Large intestine (tissue), 3 donors: ENCODE measurements at regions not wholly inside any gene's neighbourhood (a gene's known extent, or its start where the extent isn't known, plus 50 kb on each side); places are given as distances from the start of the nearest gene placed in this dataset.
A peak's percentile ranks its signal among the peaks of the same experiment; 100 is the strongest.

ENCODE experiments used
- DNase-seq, 2 donors: peaks; one replicate each; pipeline versions ENCODE4 v3.0.0 to v3.0.0-alpha.2; 2013
- H3K27ac ChIP-seq: one replicate; pipeline ENCODE4 v1.5.1; 2013; ENCODE audit warnings: low read length
- H3K27me3 ChIP-seq: 2 replicates; pipeline ENCODE4 v1.6.1; 2013; ENCODE audit warnings: low read length; ENCODE audit not compliant: control insufficient read depth, insufficient read depth
- H3K36me3 ChIP-seq: 2 replicates; pipeline ENCODE4 v1.6.1; 2013; ENCODE audit warnings: low read length; ENCODE audit not compliant: control insufficient read depth, insufficient read depth
- H3K4me1 ChIP-seq: one replicate; pipeline ENCODE4 v1.6.1; 2013; ENCODE audit warnings: low read length; ENCODE audit not compliant: control insufficient read depth, insufficient read depth
- H3K4me3 ChIP-seq: one replicate; pipeline ENCODE4 v1.5.1; 2013; ENCODE audit warnings: low read length
- H3K9me3 ChIP-seq: one replicate; pipeline ENCODE4 v1.6.1; 2013; ENCODE audit warnings: mild to moderate bottlenecking, low read depth, low read length, moderate library complexity; ENCODE audit not compliant: control insufficient read depth
- WGBS: methylation state at CpG from one replicate; pipeline ENCODE4 v1.1.5; 2013; ENCODE audit warnings: low lambda C conversion rate; ENCODE audit not compliant: insufficient coverage; 5-methylcytosine and 5-hydroxymethylcytosine counted together

DNA sequence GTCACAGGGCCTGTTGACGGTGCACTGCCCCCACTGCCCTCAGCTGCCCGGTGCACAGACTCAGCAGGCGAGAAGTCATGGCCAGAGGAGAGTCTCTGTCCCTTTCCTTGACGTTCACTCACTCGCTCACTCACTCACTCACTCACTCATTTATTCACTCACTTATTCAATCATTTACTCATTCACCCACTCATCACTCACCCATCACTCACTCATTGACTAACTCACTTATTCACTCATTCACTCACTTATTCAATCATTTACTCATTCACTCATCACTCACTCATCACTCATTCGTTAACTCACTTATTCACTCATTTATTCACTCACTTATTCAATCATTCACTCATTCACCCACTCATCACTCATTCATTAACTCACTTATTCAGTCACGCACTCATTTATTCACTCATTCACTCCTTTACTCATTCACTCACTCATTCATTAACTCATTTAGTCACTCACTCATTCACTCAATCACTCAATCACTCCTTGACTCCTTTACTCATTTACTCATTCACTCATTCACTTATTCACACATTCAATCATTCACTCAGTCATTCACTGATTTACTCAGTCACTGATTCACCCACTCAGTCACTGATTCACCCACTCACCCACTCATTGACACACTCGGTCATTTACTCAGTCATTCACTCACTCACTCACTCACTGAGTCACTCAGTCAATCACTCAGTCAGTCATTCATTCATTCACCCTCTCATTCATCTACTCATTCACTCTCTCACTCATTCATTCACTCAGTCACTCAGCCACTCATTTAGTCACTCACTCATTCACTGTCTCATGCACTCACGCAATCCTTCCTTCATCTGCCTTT is 1193.5 kb downstream of the BRD1 start:
- Histone ChIP-seq H3K9me3 (no peaks in the 10 kb centered on the region), H3K27ac (no peak overlapping the region), H3K36me3 (no peaks in the 10 kb centered on the region), H3K27me3 (no peaks in the 10 kb centered on the region), H3K4me3 (no peak overlapping the region), H3K4me1 (no peaks in the 10 kb centered on the region)
- WGBS: 80% methylated on average over 5 of the region's 9 CpGs
- no peak for DNase-seq

DNA sequence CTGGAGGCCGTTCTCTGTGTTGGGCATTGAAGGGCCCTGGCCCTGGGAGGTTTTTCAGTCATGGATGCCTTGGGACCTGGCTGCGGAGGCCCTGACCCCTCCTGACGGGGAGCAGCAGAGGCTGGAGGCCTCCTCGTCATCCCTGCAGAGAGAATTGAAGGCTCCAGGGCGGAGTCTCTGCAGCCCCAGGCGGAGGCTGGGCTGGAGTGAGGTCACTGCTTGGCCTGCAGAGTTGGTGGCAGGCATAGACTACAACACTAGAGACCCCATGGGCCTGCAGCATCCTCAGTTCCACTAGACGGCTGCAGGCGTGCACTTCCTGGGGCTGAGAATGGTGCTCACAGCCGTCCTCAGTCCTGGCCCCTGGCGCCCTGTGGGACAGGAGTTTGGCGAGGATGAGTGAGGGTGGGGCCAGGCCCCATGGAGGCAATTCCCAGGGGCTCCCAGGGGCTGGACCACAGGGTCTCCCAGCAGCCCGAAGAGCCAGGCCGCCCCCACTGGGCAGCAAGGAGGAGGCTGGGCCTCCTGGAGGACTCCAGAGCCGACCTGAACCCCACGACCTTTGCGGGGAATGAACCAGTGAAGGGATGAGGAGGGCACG is 1194.9 kb downstream of the BRD1 start:
- no CpG with 5 or more reads among the region's 17 CpGs for WGBS
- no peak for DNase-seq

DNA sequence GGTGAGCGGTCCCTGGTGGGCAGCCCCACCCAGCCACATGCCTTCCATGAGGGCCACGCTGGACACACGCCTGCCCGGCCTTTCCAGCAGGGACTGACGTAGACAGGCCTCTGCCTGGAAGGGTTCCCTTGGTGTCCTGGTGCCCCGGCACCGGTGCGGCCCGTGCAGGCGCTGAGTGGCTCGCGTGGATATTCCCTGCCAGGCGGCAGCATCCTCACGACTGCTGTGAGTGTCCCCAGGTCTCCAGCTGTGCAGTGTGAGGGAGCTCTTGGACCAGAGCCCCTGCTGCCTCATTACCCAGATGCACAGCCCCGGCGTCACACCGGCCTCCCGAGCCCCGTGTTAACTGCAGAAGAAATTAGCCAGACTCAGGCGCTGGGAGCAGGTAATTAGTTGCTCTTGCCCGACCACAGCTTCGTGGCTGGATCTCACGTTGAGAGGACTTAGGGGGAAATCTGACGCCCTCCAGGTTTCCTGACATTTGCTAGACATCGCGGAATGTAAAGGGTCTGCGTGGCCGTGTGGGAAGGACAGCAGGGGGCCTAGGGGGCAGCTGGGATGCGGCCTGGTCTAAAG is 1196.3 kb downstream of the BRD1 start:
- no peaks in the 10 kb centered on the region for H3K36me3 ChIP-seq
- H3K27me3 ChIP-seq: no peaks in the 10 kb centered on the region
- H3K9me3 ChIP-seq: no peaks in the 10 kb centered on the region
- no CpG with 5 or more reads among the region's 29 CpGs for WGBS
- H3K4me3 ChIP-seq: no peak overlapping the region
- DNase-seq: no peak
- H3K4me1 ChIP-seq: no peaks in the 10 kb centered on the region
- H3K27ac ChIP-seq: no peak overlapping the region

More for the DNA sequence above, 1194.9 kb downstream of the BRD1 start:
- no peak overlapping the region for H3K4me3 ChIP-seq
- H3K27me3 ChIP-seq: no peaks in the 10 kb centered on the region
- no peak overlapping the region for H3K27ac ChIP-seq
- no peaks in the 10 kb centered on the region for H3K36me3 ChIP-seq
- H3K4me1 ChIP-seq: no peaks in the 10 kb centered on the region
- H3K9me3 ChIP-seq: no peaks in the 10 kb centered on the region

DNA sequence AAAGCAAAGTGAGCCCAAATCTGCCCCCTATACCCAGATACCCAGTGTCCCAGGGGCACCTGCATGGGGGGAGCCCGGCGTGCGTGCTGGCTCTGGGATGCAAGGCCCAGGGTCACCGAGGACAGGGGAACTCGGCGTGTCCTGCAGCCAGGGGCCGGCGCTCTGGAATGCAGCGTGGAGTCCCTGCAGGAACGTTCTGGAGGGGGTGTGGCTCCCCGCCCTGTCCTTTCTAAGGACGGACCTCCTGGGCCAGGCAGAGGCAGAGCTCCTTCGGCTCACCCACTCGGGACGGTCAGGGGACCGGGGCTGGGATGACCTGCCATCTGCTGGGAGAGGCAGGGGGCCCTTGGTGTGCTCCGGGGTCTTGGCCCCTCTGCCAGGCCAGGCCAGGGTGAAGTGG is 1196.8 kb downstream of the BRD1 start:
- Histone ChIP-seq H3K36me3 (no peaks in the 10 kb centered on the region), H3K27me3 (no peaks in the 10 kb centered on the region), H3K4me3 (no peak overlapping the region), H3K9me3 (no peaks in the 10 kb centered on the region), H3K4me1 (no peaks in the 10 kb centered on the region), H3K27ac (no peak overlapping the region)
- WGBS: no CpG with 5 or more reads among the region's 17 CpGs
- DNase-seq: no peak

GRCh38 chr22:48630433-48630754 is 1197.3 kb downstream of the BRD1 start:
- no peak for DNase-seq
- no peaks in the 10 kb centered on the region for H3K27me3 ChIP-seq
- no peaks in the 10 kb centered on the region for H3K9me3 ChIP-seq
- no peaks in the 10 kb centered on the region for H3K4me1 ChIP-seq
- H3K27ac ChIP-seq: no peak overlapping the region
- H3K4me3 ChIP-seq: no peak overlapping the region
- no peaks in the 10 kb centered on the region for H3K36me3 ChIP-seq
- no CpG with 5 or more reads among the region's 19 CpGs for WGBS

DNA sequence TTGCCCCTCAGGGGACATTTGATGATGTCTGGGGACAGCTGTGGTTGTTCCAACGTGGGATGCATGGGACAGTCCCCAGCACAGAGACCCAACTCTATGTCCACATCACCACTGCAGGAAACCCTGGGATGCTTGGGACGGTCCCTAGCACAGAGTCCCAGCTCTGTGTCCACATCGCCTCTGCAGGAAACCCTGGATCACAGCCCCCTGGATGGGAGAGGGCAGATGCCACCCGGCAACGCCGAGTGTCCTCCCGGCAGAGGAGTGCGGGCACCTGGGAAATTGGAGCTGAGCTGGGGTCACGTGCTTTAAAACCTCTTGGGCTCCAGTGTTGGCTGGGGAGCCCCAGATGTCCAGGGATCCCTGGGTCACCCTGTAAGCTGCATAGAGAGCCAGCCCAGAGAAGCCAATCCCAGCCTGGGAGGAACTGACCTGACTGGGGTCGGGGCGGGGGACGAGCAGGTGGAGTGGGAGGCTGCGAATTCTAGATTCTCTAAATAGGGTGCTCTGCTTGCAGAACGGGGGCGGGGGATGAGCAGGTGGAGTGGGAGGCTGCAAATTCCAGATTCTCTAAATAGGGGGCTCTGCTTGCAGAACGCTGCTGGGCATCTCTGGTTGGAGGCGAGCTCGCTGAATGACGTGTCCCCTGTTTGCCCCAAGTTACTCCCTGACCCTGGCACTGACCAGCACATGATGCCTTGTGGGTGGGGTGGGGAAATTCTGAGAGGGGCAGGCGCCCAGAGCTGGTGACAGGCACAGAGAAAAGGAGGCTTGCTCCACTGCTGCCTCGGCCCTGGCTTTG is 1197.8 kb downstream of the BRD1 start:
- no peaks in the 10 kb centered on the region for H3K36me3 ChIP-seq
- DNase-seq: no peak
- no CpG with 5 or more reads among the region's 21 CpGs for WGBS

GRCh38 chr22:48628891-48629543 is 1198.7 kb downstream of the BRD1 start:
- Histone ChIP-seq H3K36me3 (no peaks in the 10 kb centered on the region), H3K4me3 (no peak overlapping the region), H3K27me3 (no peaks in the 10 kb centered on the region), H3K27ac (no peak overlapping the region), H3K4me1 (no peaks in the 10 kb centered on the region), H3K9me3 (no peaks in the 10 kb centered on the region)
- DNase-seq: no peak
- no CpG with 5 or more reads among the region's 23 CpGs for WGBS

More for the DNA sequence above, 1197.8 kb downstream of the BRD1 start:
- Histone ChIP-seq H3K27ac (no peak overlapping the region), H3K9me3 (no peaks in the 10 kb centered on the region), H3K27me3 (no peaks in the 10 kb centered on the region), H3K4me1 (no peaks in the 10 kb centered on the region), H3K4me3 (no peak overlapping the region)

DNA sequence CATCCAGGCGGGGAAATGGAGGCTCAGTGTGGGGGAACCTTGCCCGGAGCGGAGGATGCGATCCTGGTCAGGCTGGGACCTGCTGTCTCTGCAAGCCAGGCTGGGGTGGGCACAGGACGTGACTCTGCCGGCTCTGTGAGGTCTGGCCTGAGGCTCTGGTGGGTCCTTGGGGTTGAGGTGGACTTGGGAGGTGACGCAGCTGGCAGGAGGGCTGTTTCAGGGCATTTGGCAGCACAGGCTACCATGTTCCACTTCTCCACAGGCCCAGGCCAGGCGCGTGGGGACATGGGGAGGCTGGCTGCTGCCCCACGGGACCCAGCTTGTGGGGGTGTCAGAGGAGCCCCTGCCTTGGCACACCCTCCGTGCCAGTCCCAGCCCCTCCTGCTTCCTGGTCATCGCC is 1199.7 kb downstream of the BRD1 start:
- no peaks in the 10 kb centered on the region for H3K9me3 ChIP-seq
- DNase-seq: no peak
- no peaks in the 10 kb centered on the region for H3K4me1 ChIP-seq
- no CpG with 5 or more reads among the region's 12 CpGs for WGBS
- H3K27me3 ChIP-seq: no peaks in the 10 kb centered on the region
- H3K36me3 ChIP-seq: no peaks in the 10 kb centered on the region
- H3K27ac ChIP-seq: no peak overlapping the region
- H3K4me3 ChIP-seq: no peak overlapping the region

- DNase-seq: peak in 1 of 2 donors; percentile 16
- Histone ChIP-seq H3K4me1 (no peaks in the 10 kb centered on the region), H3K4me3 (no peak overlapping the region), H3K9me3 (no peaks in the 10 kb centered on the region), H3K27me3 (no peaks in the 10 kb centered on the region), H3K36me3 (no peaks in the 10 kb centered on the region), H3K27ac (no peak overlapping the region)
- no CpG with 5 or more reads among the region's 17 CpGs for WGBS
These were observed 1200.5 kb downstream of the BRD1 start for GRCh38 chr22:48627203-48627602.

DNA sequence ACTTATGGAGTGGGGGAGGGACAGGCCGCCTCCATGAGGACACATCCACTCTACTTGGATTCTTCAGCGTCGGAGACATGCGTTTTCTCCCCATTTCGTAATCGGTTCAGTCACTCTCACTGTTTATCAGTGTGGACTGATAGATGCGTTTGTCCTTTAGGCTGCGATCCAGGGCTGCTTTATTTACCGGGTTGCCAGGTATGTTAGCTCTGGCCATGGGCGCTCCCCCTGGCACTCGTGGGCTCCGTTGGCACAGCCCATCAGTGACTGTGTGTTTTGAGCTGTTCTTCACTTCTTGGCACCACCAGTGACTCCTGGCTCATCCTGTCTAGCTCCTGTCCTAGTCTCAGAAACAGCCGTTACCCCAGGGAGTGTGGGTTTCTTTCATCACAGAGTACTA is 1203.3 kb downstream of the BRD1 start:
- no peaks in the 10 kb centered on the region for H3K36me3 ChIP-seq
- WGBS: 77% methylated on average over 5 of the region's 13 CpGs
- DNase-seq: no peak
- no peaks in the 10 kb centered on the region for H3K9me3 ChIP-seq
- H3K4me1 ChIP-seq: no peaks in the 10 kb centered on the region
- H3K27me3 ChIP-seq: no peaks in the 10 kb centered on the region
- H3K4me3 ChIP-seq: no peak overlapping the region
- no peak overlapping the region for H3K27ac ChIP-seq
